Calu3 (cell line): ENCODE measurements at regions not wholly inside any gene's neighbourhood (a gene's known extent, or its start where the extent isn't known, plus 50 kb on each side); places are given as distances from the start of the nearest gene placed in this dataset.
"Not testable (repeated sequence)": the region's sequence is repeated elsewhere in the genome, so short reads cannot be mapped to it uniquely, and the experiment has no call there.

Experiments
- BruUV-seq: library from RNA; stranded (reverse); fragments of 400-500 nt; replicated peaks from 2 replicates; lab custom pipeline; 2021; lab: Mats Ljungman, UMichigan
- CTCF ChIA-PET: fragments of 300-600 bp; sonication (Branson Sonifier 250); formaldehyde crosslinking; loops from one replicate; lab custom pipeline; 2022; ENCODE audit warnings: antibody characterized with exemption; lab: Charles Lee
- DNase-seq: peaks from one replicate; pipeline ENCODE4 v3.0.0; 2022
- H3K27ac Mint-ChIP-seq: one replicate; pipeline ENCODE4 v1.8.0; 2022; ENCODE audit warnings: mixed read lengths; ENCODE audit not compliant: unreplicated experiment
- H3K27me3 Mint-ChIP-seq: one replicate; pipeline ENCODE4 v1.8.0; 2022; ENCODE audit warnings: mixed read lengths; ENCODE audit not compliant: unreplicated experiment
- H3K36me3 Mint-ChIP-seq: one replicate; pipeline ENCODE4 v1.8.0; 2022; ENCODE audit warnings: mild to moderate bottlenecking, moderate library complexity, mixed read lengths; ENCODE audit not compliant: insufficient read depth, unreplicated experiment
- H3K4me1 Mint-ChIP-seq: one replicate; pipeline ENCODE4 v1.8.0; 2022; ENCODE audit warnings: mild to moderate bottlenecking, low read depth, mixed read lengths; ENCODE audit not compliant: unreplicated experiment
- H3K4me3 Mint-ChIP-seq: one replicate; pipeline ENCODE4 v1.8.0; 2022; ENCODE audit warnings: mild to moderate bottlenecking, low read depth, moderate library complexity, mixed read lengths; ENCODE audit not compliant: unreplicated experiment
- H3K9me3 Mint-ChIP-seq: one replicate; pipeline ENCODE4 v1.8.0; 2022; ENCODE audit warnings: low read depth, mixed read lengths; ENCODE audit not compliant: unreplicated experiment
- intact Hi-C: fragments of 100-400 bp; cut with micrococcal nuclease; formaldehyde crosslinking; loops from one replicate; pipeline ENCODE4 v1.10.0; 2022; ENCODE audit not compliant: unreplicated experiment
- TF ChIP-seq, protein P1 (sequence below): fragments of 200-600 bp; IDR thresholded peaks from one replicate; pipeline ENCODE4 v1.8.0; 2022; ENCODE audit warnings: antibody characterized with exemption; ENCODE audit not compliant: unreplicated experiment

DNA sequence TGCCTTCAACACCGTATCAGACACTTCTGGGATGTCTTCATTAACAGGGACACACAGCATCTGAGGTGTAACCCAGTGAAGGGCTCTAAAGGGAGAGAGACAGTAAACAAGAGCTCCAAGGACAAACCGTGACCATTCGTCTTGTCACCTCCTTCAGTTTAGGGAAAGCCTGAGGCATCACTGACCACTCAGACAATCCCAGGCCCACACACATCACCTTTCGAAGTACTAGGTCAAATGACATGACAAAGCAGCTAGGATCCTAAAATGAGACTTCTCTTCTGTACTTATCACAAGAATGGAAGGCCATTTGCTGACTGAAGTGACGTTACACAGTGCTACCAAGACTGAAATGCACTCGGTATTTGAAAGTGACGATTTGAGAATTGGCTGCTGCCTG lies 200.7 kb upstream of the KCTD7 start:
- CTCF ChIA-PET, result no interaction called here
- no peaks in the 10 kb centered on the region for H3K27me3 Mint-ChIP-seq
- intact Hi-C loops, result loop anchor here (10.0 kb wide), 1 partner anchor 327 kb away; no protein-coding TSS in a partner anchor
- H3K36me3 Mint-ChIP-seq, result no peaks in the 10 kb centered on the region
- H3K4me3 Mint-ChIP-seq, result no peak overlapping the region
- H3K27ac Mint-ChIP-seq, result no peak overlapping the region
- no TSS peak for BruUV-seq
- no peak for DNase-seq
- no peaks in the 10 kb centered on the region for H3K4me1 Mint-ChIP-seq
- H3K9me3 Mint-ChIP-seq, result no peaks in the 10 kb centered on the region
- TF ChIP-seq, protein P1, sequence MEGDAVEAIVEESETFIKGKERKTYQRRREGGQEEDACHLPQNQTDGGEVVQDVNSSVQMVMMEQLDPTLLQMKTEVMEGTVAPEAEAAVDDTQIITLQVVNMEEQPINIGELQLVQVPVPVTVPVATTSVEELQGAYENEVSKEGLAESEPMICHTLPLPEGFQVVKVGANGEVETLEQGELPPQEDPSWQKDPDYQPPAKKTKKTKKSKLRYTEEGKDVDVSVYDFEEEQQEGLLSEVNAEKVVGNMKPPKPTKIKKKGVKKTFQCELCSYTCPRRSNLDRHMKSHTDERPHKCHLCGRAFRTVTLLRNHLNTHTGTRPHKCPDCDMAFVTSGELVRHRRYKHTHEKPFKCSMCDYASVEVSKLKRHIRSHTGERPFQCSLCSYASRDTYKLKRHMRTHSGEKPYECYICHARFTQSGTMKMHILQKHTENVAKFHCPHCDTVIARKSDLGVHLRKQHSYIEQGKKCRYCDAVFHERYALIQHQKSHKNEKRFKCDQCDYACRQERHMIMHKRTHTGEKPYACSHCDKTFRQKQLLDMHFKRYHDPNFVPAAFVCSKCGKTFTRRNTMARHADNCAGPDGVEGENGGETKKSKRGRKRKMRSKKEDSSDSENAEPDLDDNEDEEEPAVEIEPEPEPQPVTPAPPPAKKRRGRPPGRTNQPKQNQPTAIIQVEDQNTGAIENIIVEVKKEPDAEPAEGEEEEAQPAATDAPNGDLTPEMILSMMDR, result no peak

DNA sequence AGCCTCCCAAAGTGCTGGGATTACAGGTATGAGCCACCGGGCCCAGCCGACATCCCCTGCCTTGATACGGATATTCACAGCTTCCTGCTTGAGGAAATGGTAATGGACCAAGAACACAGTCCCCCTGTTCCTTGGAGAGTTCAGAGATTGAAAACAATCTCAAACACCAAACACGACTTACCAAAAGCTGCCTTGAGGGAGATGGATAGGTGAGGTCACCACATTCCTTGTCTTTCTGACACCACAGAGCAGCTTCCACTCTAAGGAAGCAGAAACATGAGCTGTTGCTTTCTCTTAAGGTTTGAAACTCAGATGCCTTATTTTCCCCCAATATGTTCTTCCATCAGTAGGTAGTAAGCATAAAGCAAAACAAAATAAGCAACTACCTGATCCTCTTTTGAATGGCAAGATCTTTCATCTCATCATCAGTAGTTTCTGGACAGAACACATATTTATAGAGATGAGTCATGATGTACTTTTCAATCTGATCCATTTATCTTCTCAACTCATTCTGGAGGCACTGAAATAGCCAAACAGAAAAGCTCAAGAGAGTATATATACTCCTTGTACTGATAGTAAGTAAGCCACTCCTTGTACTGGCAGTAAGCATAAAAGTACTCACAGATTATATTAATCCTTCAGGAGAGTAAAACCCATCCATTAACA lies 199.1 kb upstream of the KCTD7 start:
- Mint-ChIP-seq H3K27me3 (no peaks in the 10 kb centered on the region), H3K27ac (no peak overlapping the region), H3K9me3 (no peaks in the 10 kb centered on the region), H3K4me3 (no peak overlapping the region), H3K36me3 (no peaks in the 10 kb centered on the region), H3K4me1 (no peaks in the 10 kb centered on the region)
- CTCF ChIA-PET, result no interaction called here
- TF ChIP-seq, protein P1, result no peak
- intact Hi-C loops, result loop anchor here (10.0 kb wide), 1 partner anchor 325 kb away; no protein-coding TSS in a partner anchor
- DNase-seq, result no peak
- BruUV-seq, result no TSS peak

DNA sequence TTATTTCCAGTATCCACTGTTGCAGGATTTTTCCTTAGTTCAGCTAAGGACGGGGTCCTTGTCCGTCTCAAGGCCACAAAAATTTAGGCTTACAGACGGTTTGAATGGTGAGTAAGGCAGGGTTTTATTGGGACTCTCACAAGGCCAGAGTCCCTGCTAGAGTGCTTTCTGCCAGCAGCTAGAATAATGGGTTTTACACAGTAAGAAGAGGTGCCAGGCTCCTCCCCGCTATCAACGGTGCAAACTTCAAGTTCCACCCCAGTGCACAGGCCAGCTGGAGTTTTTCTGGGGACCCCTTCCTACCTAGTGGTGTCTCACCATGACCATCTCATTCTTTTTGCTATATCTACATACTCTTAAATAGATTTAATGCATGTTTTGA lies 198.5 kb upstream of the KCTD7 start:
- no peaks in the 10 kb centered on the region for H3K27me3 Mint-ChIP-seq
- no peak overlapping the region for H3K4me3 Mint-ChIP-seq
- TF ChIP-seq, protein P1, result no peak
- CTCF ChIA-PET, result no interaction called here
- no peaks in the 10 kb centered on the region for H3K4me1 Mint-ChIP-seq
- no peaks in the 10 kb centered on the region for H3K9me3 Mint-ChIP-seq
- no TSS peak for BruUV-seq
- no peak for DNase-seq
- H3K27ac Mint-ChIP-seq, result no peak overlapping the region
- H3K36me3 Mint-ChIP-seq, result no peaks in the 10 kb centered on the region
- intact Hi-C loops, result no loop called here

DNA sequence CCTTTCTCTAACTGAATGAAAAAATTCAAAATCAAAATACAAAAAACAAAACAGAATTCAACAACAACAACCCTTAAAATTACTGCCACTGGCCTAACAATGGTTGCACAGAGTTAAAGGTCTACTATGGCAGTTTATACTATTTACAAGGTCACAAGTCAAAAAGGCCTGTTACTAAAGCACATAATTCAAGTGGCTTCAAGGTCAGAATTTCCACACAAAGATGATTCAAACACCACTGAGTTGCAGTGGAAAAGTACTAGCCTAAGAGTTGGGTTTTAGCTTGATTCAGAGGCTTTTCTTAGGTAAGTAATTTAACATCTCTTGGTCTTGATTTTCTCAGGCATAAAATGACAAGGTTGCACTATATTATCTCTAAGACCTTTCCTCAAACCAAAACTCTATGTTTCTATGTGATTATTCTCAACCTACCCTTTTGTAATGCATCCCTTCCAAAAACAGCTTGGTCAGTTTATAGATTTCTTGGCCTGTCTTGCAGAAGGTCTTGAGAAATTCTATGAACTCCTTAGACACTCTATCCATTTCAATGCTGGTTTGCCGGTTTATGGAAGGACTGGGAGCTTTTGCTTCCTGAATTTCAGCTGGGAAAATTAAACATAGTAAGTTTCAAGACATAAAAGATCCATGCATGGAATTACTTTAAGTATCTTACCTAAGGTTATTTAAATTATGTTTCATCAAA lies 189.8 kb upstream of the KCTD7 start:
- DNase-seq, H3K27ac Mint-ChIP-seq, intact Hi-C loops, H3K36me3 Mint-ChIP-seq, H3K9me3 Mint-ChIP-seq, H3K27me3 Mint-ChIP-seq, H3K4me3 Mint-ChIP-seq, H3K4me1 Mint-ChIP-seq, CTCF ChIA-PET, BruUV-seq: not testable (repeated sequence)

DNA sequence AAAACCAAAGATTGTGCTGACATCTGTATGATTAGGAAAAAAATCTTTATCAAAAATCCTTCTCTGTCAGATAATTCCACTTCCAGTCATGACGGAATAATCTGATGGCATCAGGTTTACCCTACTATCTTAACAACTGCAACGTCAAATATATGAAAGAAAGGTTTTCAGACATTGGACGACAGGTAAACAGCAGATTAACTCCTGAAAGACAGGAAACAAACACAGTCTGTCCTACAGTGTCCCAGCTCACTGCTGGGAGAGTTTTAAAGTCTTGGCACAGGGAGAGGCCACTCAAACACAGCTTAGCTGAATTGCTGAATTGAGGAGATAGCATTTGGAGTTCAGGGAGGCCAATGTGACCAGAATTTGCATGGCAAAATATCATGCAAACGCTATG lies 186.3 kb upstream of the KCTD7 start:
- CTCF ChIA-PET, result no interaction called here

More for the DNA sequence above, 186.3 kb upstream of the KCTD7 start:
- no peaks in the 10 kb centered on the region for H3K27me3 Mint-ChIP-seq
- intact Hi-C loops, result no loop called here
- no peak for DNase-seq
- TF ChIP-seq, protein P1, result no peak
- no peak overlapping the region for H3K27ac Mint-ChIP-seq
- H3K4me1 Mint-ChIP-seq, result peaks cover 7% of the 10 kb centered on the region
- H3K9me3 Mint-ChIP-seq, result no peaks in the 10 kb centered on the region
- H3K4me3 Mint-ChIP-seq, result no peak overlapping the region
- BruUV-seq, result no TSS peak
- H3K36me3 Mint-ChIP-seq, result no peaks in the 10 kb centered on the region
